GM21423 (cell line): ENCODE measurements at regions not wholly inside any gene's neighbourhood (a gene's known extent, or its start where the extent isn't known, plus 50 kb on each side); places are given as distances from the start of the nearest gene placed in this dataset.
"Not testable (repeated sequence)": the region's sequence is repeated elsewhere in the genome, so short reads cannot be mapped to it uniquely, and the experiment has no call there.

ENCODE experiments used
- ATAC-seq: cut with Tn5 transposase; IDR thresholded peaks from one replicate; pipeline ENCODE4 v1.9.1; 2021; ENCODE audit warnings: mild to moderate bottlenecking, moderate library complexity; ENCODE audit not compliant: unreplicated experiment

DNA sequence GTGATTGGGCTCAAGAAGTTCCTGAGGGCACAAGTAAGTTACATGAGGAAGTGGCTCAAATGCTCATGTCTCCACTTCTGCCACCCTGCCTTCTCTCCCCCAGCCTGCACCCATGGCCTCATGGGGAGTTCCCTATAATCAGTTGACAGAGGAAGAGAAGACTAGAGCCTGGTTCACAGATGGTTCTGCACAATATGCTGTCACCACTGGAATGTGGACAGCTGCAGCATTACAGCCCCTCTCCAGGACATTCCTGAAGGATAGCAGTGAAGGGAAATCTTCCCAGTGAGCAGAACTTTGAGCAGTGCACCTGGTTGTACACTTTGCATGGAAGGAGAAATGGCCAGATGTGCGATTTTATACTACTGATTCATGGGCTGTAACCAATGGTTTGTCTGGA, 352.3 kb downstream of the C12orf75 start:
- ATAC-seq = not testable (repeated sequence)

DNA sequence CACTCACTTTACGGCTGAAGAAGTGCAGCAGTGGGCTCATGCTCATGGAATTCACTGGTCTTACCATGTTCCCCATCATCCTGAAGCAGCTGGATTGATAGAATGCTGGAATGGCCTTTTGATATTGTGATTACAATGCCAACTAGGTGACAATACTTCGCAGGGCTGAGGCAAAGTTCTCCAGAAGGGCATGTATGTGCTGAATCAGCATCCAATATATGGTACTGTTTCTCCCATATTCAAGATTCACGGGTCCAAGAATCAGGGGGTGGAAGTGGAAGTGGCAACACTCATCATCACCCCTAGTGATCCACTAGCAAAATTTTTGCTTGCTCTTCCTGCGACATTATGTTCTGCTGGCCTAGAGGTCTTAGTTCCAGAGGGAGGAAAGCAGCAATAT, 353.3 kb downstream of the C12orf75 start:
- ATAC-seq = not testable (repeated sequence)

DNA sequence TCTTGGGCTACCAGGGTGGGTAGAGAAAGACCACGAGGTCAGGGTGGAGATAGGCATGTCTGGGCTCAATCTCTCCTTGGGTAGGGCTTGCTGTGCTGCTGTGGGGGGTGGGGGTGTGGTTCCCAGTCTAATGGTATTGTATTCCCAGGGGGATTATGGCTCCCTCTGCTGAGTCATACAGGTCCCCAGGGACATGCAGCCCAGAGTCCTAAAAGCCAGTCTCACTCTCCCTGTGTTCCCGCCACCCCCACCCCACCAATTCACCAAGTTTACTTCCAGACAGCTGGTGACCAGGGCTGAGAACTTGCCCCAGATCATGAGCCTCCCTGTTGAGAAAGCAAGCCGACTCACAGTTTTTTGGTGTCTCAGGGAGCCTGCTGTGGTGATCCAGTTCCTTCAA, 367.6 kb downstream of the C12orf75 start:
- no peak for ATAC-seq

DNA sequence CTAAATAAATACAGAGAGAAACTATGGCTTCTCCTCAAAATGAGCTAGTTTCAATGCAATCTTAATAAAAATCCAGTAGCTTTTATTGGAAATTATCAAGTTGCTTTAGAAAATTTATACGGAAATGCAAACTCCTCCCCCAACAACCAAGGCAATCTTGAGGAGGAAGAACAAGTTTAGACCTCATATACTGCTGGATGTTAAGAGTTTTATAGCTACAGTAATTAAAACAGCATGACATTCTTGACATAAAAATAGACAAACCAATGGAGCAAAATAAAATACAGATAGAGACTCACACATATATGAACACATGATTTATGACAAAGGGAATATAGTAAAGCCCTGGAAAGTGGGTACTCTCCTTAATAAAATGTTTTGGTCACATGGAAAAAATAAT, 368.7 kb downstream of the C12orf75 start:
- no peak for ATAC-seq

DNA sequence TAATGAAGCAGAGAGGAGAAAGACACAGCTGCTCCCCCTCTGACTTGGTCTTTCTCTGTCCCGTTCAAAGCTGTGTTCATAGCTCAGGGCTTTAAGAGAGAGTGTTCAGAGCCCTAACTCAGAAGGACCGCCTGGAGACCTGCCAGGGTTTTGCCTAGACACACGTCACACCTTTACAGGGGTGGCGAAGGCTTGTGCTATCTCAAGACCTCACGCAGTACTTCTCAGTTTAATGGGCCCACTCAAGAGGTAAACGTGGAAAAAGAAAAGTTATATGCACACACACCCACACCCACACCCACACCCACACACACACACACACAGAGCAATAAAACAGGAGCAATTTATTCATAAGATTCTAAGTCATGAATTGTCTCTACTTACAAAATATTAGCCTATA, 374.3 kb downstream of the C12orf75 start:
- ATAC-seq = no peak

DNA sequence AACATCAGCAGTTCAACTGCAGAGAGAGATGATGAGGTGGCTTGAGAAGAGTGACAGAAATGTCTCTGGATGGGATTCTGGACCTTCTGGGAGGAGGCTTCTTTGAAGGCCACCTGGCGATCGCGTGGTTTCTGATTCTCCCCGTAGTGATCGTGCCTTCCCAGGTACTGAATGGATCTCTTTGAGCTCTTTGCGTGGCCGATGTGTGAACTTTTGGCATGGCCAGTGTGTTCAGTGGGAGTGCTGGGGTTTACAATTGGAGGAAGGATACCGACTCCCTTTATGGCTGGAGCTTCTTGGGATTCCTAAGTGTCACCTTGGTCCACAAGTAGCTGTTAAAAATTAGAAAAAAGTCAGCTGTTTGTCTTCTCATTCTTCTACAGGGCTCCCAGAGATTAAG, 374.7 kb downstream of the C12orf75 start:
- ATAC-seq = no peak

DNA sequence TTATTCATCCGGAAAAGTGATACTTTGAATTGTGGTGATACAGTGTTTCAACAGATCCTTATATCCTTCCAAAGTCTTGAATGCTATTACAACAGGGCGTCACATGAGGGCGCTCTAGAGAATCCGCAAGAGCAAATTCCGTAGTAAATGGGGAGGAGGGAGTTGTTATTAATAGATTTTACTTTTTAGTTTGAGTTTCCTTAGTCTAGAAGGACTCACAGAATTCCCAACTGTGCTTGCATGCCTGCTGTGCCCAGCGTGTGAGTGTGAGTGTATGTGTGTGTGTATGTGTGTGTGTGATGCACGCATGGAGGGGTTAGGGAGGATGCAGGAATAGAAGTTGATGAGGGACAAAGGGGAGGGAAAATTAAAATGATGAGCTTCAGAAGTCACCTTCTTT, 375.3 kb downstream of the C12orf75 start:
- ATAC-seq = no peak

DNA sequence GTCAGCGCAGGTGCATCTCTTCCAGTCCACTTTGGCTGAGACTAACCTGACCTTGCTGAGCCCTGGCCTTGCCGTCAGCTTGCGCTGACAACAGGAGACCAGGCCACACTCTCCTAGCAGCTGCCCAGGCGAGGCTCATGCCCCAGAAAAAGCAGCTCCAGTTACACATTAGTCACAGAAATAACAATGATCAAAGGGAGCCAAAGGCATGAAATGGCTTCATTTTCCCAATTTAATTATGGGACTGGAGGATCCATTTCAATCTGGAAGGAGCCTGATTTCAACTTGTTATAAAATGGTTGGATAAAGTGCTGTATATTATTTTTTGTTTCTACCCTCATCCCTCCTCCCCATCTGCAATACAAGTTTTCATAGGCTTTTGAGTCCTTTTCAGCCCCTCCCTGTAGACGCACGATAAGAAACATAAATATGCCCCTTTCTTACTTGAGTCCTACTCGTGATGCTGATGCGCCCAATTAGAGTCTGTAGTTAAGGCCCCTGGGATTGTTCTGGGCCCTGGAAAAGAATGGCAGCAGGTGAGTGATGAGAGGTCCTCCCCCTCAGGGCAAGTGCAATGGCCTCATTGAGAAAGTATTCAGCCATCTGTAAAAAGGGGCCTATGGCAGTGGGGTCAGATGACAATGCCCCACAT, 376.0 kb downstream of the C12orf75 start:
- ATAC-seq = no peak

DNA sequence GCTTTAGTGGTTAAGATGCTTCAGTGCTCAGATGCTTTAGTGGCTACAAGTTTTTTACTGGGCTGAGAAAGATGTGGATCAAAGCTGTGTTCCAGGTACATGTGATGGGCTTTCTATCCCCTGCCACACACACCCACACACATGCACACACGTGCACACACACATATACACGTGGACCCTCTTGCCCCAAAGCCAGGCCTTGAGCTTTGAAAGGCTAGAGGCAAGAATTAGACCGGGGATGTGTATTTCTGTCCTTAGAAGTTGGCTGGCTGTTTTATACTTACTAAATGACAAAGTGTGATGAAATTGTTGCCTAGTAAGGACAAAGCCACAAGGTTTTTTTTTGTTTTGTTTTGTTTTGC, 376.5 kb downstream of the C12orf75 start:
- ATAC-seq = no peak

DNA sequence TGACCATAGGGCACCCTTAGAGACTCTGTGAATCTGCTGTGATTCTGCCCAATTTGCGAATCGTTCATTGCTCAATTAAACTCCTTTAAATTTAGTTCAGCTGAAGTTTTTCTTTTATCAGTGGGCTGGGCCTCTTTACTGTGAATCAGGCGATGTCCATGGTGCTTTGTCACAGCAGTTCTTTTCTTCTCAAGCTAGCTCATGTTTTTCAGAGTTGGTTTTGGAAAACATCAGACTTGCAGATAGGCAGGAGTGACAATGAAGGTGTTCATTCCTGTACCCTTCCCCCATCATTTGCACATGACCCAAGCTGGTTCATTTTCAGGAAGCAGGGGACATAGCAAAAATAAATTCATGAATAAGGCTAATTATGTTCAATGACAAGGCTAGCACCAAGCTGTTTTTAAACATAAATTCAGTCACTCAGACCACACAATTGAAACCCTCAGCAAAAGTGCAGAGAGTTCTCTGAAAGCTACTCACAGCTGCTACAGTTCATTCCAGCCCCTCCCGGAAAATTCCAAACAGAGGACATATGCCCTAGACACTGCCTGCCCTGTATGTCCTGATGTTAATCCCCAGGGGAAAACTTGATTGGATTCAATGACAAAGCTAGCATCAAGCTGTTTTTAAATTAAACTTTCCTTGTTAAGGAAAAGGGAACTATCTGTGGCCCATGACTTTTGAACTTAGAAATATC, 383.3 kb downstream of the C12orf75 start:
- ATAC-seq = no peak

DNA sequence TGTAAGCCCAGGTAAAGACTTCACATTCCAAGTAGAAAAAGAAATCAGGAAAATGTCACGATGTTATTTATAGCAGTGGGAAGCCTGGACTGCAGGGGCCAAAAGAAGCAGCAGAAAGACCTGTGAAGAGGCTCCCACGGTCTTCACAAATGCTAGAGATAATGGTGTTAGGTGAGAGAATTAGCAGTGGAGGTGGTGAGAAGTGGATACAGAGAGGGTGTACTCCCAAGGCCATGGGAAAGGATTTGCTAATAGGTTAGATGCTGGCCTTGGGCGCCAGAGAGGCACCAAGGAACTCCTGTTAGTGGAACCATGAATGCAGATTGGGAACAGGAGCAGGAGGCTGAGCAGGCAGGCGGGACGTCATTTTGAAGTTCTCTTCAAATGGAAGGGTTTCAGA, 386.1 kb downstream of the C12orf75 start:
- ATAC-seq = no peak

DNA sequence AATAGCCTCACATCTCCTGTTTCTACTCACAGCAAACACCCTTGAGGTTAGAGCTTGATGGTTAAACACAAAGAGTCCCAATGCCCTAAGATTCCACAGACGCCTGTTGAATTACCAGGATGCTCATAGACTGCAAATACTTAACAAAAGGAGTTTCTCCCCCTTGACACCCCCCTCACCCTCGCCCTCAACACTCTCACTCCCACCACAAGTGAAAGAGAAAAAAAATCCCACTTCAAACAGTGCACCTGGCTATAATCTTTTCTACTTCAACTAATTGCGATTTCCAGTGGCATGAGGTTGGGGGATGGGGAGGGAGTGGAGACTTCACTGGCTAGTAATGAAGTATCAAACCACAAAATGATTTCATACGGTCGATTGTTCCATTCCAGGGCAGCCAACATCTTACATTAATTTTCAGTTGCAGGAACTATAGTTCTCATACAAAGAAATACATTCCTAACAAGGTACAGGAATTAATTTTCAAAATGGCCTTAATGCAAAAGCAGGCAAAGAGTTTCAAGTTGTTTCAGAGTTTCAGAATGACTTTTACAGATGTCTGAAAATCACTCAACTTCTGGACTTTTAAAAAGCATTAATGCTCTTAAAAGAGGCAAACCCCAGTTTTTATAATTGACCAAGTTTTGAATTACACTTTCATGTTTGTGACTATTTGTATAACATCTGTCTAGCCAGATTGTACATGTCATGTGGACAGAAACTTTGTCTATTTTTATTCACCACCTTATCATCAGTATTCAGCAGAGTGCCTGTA, 390.7 kb downstream of the C12orf75 start:
- no peak for ATAC-seq

DNA sequence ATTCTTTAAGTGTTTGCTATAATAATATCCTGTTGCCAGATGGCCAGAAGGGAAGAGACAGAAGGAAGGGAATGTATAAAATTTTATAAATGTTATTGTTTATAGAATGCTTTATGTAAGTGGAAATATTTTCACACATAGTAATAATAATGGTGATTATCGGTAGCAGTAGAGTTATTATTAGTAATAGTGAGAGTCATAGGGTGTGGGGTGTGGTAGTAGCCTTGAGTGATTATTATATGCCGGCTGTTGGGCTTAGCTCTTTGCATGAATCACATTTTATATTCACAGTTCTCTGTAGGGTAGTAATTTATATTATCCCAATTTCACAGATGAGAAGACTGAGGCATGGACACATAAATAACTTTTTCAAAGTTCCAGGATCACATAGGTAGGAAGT, 391.4 kb downstream of the C12orf75 start:
- ATAC-seq = no peak

DNA sequence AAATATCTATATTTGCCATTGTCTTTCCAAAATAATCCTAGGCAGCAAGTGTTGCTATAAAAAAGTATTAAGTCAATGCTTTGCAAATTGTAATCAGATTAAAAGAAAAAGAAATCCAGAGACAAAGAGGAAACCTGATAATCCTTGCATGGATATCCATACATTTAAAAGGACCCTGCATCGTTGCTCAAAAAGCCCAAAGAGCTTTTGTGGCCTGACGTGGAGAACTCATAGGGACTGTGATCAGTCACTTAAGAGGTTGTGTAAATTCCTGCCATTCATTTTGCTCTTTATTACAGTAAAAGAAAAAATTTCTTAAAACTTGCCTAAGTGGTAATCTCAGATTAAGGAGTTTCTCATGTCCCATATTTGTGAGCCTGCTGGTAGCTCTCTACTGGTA, 392.6 kb downstream of the C12orf75 start:
- no peak for ATAC-seq

DNA sequence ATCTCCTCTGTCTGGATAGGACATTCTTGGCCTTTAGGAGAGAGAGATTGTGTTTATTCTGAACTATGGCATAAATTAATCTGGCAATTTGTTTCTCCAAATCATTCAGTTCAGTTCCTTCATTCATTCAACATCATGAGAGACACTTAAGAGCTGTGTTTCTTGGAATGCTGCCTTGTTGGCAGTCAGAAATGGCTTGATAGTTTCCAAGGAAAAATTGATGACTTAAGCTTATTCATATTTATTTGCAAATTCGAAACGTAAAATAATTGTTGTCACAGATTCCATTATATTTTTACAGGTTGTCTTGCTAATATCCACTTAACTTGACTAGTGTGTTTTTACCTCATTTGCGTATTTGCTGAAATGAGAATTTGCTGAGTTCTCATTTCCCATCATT, 393.0 kb downstream of the C12orf75 start:
- no peak for ATAC-seq

DNA sequence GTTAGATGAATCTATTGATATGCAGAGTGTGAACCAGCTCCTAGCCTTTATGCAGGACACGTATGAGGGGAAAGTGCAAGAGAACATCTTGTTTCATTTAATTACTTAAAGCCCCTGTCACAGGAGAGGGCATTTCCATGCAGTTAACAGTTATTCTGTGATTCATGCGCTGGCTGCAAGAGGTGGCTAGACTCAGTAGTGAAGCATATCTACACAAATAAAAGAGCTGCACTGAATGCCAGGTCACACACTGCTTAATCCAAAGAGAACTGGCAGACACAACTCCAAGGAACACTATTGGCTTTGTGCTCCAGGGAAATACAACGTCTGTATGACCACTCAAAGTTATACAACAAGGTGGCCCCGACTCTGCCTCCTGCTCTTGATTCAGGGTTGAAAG, 394.1 kb downstream of the C12orf75 start:
- no peak for ATAC-seq

DNA sequence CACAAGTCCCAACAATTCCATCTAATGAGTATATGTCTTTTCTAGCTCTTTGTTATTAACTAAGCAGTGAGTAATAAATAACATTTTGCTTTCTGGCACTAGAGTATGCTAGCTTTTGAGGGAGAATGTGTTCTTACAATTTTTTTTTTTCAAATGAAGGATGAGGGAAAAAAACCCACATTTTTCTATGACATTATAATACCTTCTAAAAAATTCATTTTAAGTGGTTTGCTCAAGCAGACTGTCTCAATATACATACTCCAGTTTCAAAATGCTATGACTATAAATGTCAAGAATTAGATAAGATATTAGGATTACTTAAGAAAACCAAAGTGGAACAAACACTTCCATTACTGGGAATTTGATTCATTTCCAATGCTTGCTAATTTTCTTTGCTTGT, 394.6 kb downstream of the C12orf75 start:
- ATAC-seq = no peak

DNA sequence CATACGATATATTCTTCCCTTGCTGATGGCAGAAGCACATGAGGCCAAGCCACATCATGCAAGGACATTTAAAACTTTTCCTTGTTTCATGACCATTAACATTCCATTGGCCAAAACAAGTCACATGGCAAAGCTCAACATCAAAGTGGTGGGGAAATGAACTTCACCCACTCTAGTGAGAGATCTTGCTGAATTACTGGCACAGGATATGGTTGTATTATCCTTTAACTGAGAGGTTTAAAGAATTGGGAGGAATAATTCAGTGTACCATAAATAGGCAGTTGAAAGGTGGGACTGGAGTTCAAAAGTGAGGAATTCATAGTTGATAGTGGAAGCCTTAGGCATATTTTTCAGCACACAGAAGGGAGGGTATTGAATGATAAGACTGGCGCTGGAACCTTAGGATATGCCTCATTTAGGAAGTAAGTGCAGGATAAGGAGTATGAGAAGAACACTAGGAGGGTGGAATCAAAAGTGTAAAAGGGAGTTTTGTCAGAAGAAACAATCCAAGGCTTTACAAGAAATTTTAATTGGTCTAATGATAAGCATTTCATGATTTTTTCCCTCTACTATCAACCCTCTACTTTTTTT, 398.8 kb downstream of the C12orf75 start:
- ATAC-seq = no peak

DNA sequence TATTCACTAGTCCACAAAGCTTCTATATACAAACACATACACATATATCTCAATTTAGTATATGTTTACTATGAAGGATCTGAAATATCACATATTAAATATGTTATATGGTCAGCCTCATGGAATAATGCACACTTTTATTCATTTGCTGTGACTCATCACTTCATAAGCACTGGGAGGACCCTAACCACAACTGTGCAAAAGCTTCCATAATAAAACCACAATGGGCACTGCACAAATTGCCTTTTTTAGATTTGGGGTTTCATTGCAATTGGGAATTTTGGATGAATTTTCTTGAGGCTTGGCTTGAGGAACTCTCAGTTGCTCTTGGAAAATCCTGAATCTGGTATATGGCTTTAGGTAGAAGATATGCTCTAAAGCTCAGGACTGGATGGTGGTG, 399.4 kb downstream of the C12orf75 start:
- ATAC-seq = no peak

DNA sequence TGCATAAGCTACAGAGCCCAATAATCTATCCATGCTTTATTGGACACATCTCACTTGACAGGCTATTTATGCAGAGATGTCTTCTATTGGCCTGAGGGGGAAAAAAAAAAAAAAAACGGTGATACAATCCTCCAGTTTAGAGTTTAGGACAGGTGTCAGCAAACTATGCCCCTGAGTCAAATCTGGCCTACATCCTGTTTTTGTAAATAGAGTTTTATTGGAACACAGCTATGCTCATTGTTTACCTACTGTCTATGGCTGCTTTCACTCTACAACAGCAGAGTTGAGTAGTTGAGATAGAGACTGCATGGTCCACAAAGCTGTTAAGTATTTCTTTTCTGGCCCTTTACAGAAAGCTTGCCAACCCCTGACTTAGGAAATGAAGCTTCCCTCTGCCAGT, 403.1 kb downstream of the C12orf75 start:
- ATAC-seq = no peak

DNA sequence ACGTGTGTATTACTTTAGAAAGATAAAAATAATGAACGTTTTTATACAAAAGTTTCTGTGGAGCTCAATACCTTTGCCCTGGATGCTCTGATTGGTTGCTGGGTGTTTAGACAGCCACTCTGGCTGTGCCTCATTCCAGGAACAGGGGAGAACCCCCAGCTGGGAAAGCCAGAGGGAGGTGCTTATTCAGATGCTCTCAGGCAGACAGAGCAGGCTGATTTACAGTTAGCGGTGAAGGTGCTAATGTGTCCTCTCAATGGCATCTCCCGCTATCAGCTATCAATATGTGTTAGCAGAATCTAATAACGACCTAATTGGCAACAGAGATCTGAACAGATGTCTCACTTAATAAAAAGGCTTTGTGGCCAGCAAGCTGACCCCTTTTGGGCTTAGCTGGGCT, 402.3 kb downstream of the NUAK1 start:
- ATAC-seq = no peak

DNA sequence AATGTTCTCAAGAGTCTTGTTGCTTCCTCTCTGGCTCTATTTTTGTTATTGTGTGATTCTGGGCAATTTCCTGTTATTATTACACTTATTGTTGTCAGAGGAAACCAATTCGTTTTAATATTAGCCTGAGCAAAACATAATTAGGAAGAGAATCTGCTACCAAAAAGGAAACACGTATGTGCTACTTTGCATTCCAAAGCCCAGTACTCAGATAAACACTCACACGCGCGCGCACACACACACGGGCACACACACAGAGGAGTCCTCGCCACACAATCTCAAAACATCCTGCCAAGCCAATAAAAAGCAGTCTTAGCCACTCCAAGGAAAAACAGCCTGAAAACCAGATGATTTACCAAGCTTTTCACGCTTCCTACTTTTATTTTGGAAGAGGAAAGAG, 400.7 kb downstream of the NUAK1 start:
- no peak for ATAC-seq
